Epithelial cell of esophagus (primary cell): ENCODE measurements at regions not wholly inside any gene's neighbourhood (a gene's known extent, or its start where the extent isn't known, plus 50 kb on each side); places are given as distances from the start of the nearest gene placed in this dataset.

Source experiments
- DNase-seq: peaks from one replicate; pipeline ENCODE4 v3.0.0; 2010; ENCODE audit warnings: low read depth
- H3K4me3 ChIP-seq: 2 replicates; pipeline ENCODE4 v1.5.1; 2011; ENCODE audit warnings: mild to moderate bottlenecking, low read length, control low read depth
- CTCF ChIP-seq: IDR thresholded peaks from 2 replicates; pipeline ENCODE4 v1.5.1; 2011; ENCODE audit warnings: low read depth, mild to moderate bottlenecking, low read length, control low read depth, inconsistent platforms; ENCODE audit not compliant: insufficient read depth; ENCODE audit errors: missing control alignments

GRCh38 chr12:91289072-91289471 is 106.5 kb upstream of the DCN start:
- no peak for DNase-seq
- no peak for TF ChIP-seq CTCF
- H3K4me3 ChIP-seq: no peak overlapping the region

GRCh38 chr12:91287753-91288152 is 105.1 kb upstream of the DCN start:
- DNase-seq: no peak
- H3K4me3 ChIP-seq: no peak overlapping the region
- no peak for TF ChIP-seq CTCF

- no peak overlapping the region for H3K4me3 ChIP-seq
- no peak for TF ChIP-seq CTCF
- no peak for DNase-seq
Measured at GRCh38 chr12:91278126-91278525, 95.5 kb upstream of the DCN start.

GRCh38 chr12:91276509-91276908 is 93.9 kb upstream of the DCN start:
- TF ChIP-seq CTCF: no peak
- no peak for DNase-seq
- no peak overlapping the region for H3K4me3 ChIP-seq

DNA sequence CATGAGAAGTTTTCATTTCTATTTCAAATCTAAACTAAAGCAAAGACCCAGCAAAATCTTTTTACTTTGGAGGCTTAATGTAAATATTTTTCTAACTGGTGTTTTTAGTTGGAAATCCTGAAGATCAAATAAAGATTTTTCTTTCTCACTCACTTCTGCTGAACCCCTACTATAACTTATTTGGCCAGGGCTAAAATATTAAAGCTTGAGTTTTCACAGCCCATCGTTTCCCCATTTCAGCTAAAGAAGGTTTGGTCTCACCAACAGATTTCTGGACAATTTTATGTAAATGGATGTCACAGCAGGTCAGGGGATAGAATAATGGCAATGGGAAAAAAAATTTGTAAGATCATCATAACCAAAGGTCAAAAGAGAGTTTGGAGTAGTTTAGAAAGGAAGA is 92.7 kb upstream of the DCN start:
- no peak for DNase-seq
- TF ChIP-seq CTCF: no peak
- no peak overlapping the region for H3K4me3 ChIP-seq

DNA sequence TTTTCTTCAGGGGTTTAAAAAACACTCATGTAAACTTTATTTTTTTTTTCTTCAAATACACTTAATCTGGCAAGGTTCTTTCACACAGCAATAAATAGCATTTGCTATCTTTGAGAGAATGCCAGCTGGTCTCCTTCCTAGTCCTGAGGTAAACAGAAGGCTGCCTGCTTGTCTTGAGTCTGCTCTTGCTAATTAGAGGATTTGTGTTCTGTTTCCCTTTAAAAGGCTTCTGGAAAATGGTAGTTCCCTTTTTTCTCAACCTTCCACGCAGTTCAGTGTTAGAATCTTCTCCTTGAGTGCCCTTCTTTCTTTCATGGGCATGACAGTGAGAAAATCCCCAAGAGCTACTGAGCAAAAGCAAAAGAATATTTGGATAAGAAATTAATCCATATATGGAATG is 92.3 kb upstream of the DCN start:
- no peak overlapping the region for H3K4me3 ChIP-seq
- DNase-seq: no peak
- TF ChIP-seq CTCF: no peak

DNA sequence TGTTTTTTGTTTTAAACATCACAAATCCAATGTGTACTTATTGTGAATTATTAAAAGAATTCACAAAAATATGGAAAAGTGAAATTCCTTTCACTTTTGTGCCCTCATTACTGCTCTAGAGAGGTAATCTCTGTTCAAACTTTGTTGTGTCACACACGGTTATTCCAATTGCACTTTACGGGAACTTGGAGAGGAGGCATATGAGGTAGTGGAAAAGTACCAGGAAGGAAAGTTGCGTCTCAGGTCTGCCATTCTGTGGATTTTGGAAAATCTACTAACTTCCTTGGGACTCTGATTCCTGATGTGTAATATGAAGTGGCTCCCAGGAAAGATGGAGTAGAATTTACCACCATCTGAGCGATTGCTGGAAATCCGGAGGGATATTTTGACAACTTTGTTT is 90.9 kb upstream of the DCN start:
- no peak for DNase-seq
- no peak overlapping the region for H3K4me3 ChIP-seq
- TF ChIP-seq CTCF: no peak
